ENCODE measurements at regions not wholly inside any gene's neighbourhood (a gene's known extent, or its start where the extent isn't known, plus 50 kb on each side); places are given as distances from the start of the nearest gene placed in this dataset.

GRCh38 chr9:126080641-126081040, 246.0 kb upstream of the MVB12B start:
- TF ChIP-seq CTCF (conservative IDR thresholded peaks at IDR 0.05) (no peak), ZFX (IDR thresholded peaks at IDR 0.05) (no peak)
- H3K27ac ChIP-seq: no peak overlapping the region

GRCh38 chr9:126081746-126082145, 244.9 kb upstream of the MVB12B start:
- no peak for TF ChIP-seq CTCF (conservative IDR thresholded peaks at IDR 0.05)
- no peak for TF ChIP-seq ZFX (IDR thresholded peaks at IDR 0.05)
- H3K27ac ChIP-seq: no peak overlapping the region

GRCh38 chr9:126084008-126084407, 242.6 kb upstream of the MVB12B start:
- TF ChIP-seq CTCF (conservative IDR thresholded peaks at IDR 0.05) (no peak), ZFX (IDR thresholded peaks at IDR 0.05) (no peak)
- no peak overlapping the region for H3K27ac ChIP-seq

GRCh38 chr9:126084696-126085095, 241.9 kb upstream of the MVB12B start:
- no peak overlapping the region for H3K27ac ChIP-seq
- TF ChIP-seq CTCF (conservative IDR thresholded peaks at IDR 0.05) (no peak), ZFX (IDR thresholded peaks at IDR 0.05) (no peak)

GRCh38 chr9:126085170-126085569, 241.5 kb upstream of the MVB12B start:
- TF ChIP-seq CTCF (conservative IDR thresholded peaks at IDR 0.05) (no peak), ZFX (IDR thresholded peaks at IDR 0.05) (no peak)
- H3K27ac ChIP-seq: no peak overlapping the region

- H3K27ac ChIP-seq: no peak overlapping the region
- no peak for TF ChIP-seq CTCF (conservative IDR thresholded peaks at IDR 0.05)
- no peak for TF ChIP-seq ZFX (IDR thresholded peaks at IDR 0.05)
These were observed 238.3 kb upstream of the MVB12B start for GRCh38 chr9:126088336-126088735.

- no peak overlapping the region for H3K27ac ChIP-seq
- no peak for TF ChIP-seq CTCF (conservative IDR thresholded peaks at IDR 0.05)
- no peak for TF ChIP-seq ZFX (IDR thresholded peaks at IDR 0.05)
These were observed 236.8 kb upstream of the MVB12B start for GRCh38 chr9:126089789-126090188.

Data from C4-2B (cell line).